Cardiac muscle cell (in vitro differentiated cells and primary cell): ENCODE measurements at regions not wholly inside any gene's neighbourhood (a gene's known extent, or its start where the extent isn't known, plus 50 kb on each side); places are given as distances from the start of the nearest gene placed in this dataset.
"Not testable (repeated sequence)": the region's sequence is repeated elsewhere in the genome, so short reads cannot be mapped to it uniquely, and the experiment has no call there.

ENCODE experiments used
- DNase-seq, 2 donors: peaks; one replicate each; pipeline versions ENCODE4 v3.0.0 to v3.0.0-alpha.2; 2010 to 2017; ENCODE audit warnings: low read depth in 1 of 2, low spot score in 1 of 2
- H3K27ac ChIP-seq: fragments of 200-600 bp; sonication (generic); 2 replicates; pipeline ENCODE4 v1.5.1; 2016
- H3K27me3 ChIP-seq: fragments of 200-600 bp; sonication (generic); 2 replicates; pipeline ENCODE4 v1.6.0; 2016; ENCODE audit warnings: control low read depth
- H3K36me3 ChIP-seq: fragments of 200-600 bp; sonication (generic); 2 replicates; pipeline ENCODE4 v1.5.1; 2016; ENCODE audit warnings: control low read depth
- H3K4me1 ChIP-seq: fragments of 200-600 bp; sonication (generic); 2 replicates; pipeline ENCODE4 v1.8.1; 2017; ENCODE audit warnings: low read depth, mild to moderate bottlenecking, mixed run types
- H3K4me3 ChIP-seq: fragments of 200-600 bp; sonication (generic); 2 replicates; pipeline ENCODE4 v1.5.1; 2016; ENCODE audit warnings: mild to moderate bottlenecking
- H3K9me3 ChIP-seq: fragments of 200-600 bp; sonication (generic); 2 replicates; pipeline ENCODE4 v1.5.1; 2017; ENCODE audit warnings: low read depth, mild to moderate bottlenecking, control low read depth
- TF ChIP-seq, protein P1 (sequence below): IDR thresholded peaks from 2 replicates; pipeline ENCODE4 v1.5.1; 2012; ENCODE audit warnings: low read depth, mild to moderate bottlenecking, low read length

DNA sequence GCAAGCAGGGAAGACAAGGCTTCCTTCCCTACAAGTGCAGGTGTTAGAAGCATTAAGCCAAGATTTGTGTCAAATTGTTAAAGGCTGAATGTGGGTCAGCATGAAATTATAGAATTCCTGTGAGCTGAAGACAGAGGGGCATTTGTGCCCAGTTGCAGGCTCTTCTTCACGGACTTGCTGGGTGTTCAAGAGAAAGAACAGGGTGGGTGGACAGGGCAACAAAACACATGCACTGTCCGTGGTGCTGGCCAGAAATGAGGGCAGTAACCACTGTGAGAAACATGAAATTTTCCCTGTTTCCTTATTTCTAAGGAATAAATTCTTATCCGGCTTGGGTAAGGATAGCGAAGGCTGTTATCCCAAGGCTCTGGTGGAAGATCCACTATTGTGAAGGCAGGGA, 579.5 kb upstream of the HTR1E start:
- Histone ChIP-seq H3K9me3 (no peaks in the 10 kb centered on the region), H3K27ac (no peak overlapping the region), H3K36me3 (no peaks in the 10 kb centered on the region), H3K27me3 (no peaks in the 10 kb centered on the region), H3K4me3 (no peak overlapping the region), H3K4me1 (no peaks in the 10 kb centered on the region)
- peak in 1 of 2 donors; percentile 45 for DNase-seq
- TF ChIP-seq, protein P1, sequence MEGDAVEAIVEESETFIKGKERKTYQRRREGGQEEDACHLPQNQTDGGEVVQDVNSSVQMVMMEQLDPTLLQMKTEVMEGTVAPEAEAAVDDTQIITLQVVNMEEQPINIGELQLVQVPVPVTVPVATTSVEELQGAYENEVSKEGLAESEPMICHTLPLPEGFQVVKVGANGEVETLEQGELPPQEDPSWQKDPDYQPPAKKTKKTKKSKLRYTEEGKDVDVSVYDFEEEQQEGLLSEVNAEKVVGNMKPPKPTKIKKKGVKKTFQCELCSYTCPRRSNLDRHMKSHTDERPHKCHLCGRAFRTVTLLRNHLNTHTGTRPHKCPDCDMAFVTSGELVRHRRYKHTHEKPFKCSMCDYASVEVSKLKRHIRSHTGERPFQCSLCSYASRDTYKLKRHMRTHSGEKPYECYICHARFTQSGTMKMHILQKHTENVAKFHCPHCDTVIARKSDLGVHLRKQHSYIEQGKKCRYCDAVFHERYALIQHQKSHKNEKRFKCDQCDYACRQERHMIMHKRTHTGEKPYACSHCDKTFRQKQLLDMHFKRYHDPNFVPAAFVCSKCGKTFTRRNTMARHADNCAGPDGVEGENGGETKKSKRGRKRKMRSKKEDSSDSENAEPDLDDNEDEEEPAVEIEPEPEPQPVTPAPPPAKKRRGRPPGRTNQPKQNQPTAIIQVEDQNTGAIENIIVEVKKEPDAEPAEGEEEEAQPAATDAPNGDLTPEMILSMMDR: no peak

DNA sequence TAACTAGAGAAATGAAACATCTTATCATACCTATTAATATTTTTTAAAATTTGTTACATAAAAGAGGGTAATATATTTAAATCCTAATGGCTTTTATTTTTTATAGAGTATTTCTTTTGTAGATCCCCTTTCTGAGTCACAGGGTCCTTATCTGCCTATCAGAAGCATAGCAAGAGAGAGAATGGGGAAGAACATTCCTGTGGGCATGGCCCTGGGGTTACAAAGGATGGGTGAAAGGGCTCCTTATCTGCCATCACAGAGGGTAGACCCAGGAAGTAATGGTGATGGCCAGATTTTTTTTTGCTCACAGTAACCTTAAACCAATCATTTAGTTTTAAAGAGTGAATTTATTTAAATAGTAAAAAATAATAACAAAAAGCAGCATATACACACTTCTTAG, 582.1 kb upstream of the HTR1E start:
- no peak overlapping the region for H3K4me3 ChIP-seq
- H3K36me3 ChIP-seq: no peaks in the 10 kb centered on the region
- H3K4me1 ChIP-seq: no peaks in the 10 kb centered on the region
- TF ChIP-seq, protein P1: no peak
- no peak for DNase-seq
- no peaks in the 10 kb centered on the region for H3K9me3 ChIP-seq
- H3K27ac ChIP-seq: no peak overlapping the region
- no peaks in the 10 kb centered on the region for H3K27me3 ChIP-seq

DNA sequence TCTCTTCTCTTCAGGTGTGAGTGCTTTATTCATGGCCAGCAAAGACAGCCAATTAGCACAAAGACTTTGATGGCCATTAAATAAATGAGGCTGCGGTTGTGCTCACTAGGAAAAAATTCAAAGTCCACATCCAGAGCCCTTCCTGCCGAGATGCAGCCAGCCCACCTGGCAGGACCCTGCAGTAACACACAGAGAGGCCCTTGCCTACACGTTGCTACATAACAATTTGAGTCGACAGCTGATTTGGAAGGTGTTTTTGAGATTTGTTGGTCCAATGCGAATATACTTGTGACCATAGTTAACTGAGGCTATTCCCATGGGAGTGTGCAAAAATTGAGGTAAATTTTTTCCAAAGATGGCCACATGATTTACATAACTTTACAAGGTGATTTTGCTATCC, 605.4 kb upstream of the HTR1E start:
- no peaks in the 10 kb centered on the region for H3K4me1 ChIP-seq
- H3K9me3 ChIP-seq: no peaks in the 10 kb centered on the region
- DNase-seq: no peak
- no peak overlapping the region for H3K27ac ChIP-seq
- TF ChIP-seq, protein P1: no peak
- no peak overlapping the region for H3K4me3 ChIP-seq
- H3K27me3 ChIP-seq: no peaks in the 10 kb centered on the region
- H3K36me3 ChIP-seq: no peaks in the 10 kb centered on the region

DNA sequence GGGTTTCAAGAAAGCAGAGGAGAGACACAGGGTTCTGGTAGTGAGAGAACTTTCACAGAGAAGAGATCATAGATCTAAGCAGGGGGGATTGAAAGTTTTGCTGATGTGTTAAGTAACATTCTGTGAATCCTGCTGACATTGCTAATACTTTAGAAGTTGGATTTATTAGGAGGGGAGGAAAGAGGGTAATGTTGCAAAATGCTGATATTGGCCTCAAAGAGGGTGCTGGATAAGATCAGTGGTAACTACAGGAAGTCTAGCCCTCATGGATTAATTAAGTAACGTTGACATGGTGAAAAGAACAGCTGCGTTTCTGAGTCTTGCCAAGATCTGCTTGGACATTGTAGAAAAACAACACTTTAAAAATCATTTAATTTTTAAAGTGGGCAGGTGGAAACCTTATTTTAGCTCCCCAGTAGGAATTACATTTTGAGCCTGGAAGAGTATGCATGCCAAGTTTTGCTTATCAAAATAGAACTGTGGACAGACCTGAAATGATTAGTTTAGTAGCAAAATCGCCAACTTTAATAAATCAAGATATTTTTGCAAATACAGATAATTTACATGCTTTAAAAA, 606.0 kb upstream of the HTR1E start:
- no peak overlapping the region for H3K4me3 ChIP-seq
- H3K9me3 ChIP-seq: no peaks in the 10 kb centered on the region

DNA sequence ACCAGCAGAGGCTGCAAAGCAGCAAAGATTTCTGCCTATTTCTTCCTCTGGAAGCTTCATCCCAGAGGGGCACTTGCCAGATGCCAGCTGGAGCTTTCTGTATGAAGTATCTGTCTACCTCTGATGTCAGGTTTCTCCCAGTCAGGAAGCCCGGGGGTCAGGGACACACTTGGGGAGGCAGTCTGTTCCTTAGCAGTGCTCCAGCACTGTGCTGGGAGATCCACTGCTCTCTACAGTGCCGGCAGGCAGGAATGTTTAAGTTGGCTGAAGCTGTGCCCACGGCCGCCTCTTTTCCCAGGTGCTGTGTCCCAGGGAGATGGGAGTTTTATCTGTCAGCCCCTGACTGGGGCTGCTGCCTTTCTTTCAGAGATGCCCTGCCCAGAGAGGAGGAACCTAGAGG, 631.1 kb upstream of the HTR1E start:
- no peak for DNase-seq
- no peaks in the 10 kb centered on the region for H3K36me3 ChIP-seq
- H3K4me3 ChIP-seq: no peak overlapping the region
- TF ChIP-seq, protein P1: no peak
- H3K4me1 ChIP-seq: no peaks in the 10 kb centered on the region
- H3K27me3 ChIP-seq: no peaks in the 10 kb centered on the region
- no peak overlapping the region for H3K27ac ChIP-seq
- H3K9me3 ChIP-seq: no peaks in the 10 kb centered on the region

More for the DNA sequence above, 606.0 kb upstream of the HTR1E start:
- no peaks in the 10 kb centered on the region for H3K36me3 ChIP-seq
- no peaks in the 10 kb centered on the region for H3K27me3 ChIP-seq
- TF ChIP-seq, protein P1: no peak
- no peak for DNase-seq
- no peak overlapping the region for H3K27ac ChIP-seq
- no peaks in the 10 kb centered on the region for H3K4me1 ChIP-seq

DNA sequence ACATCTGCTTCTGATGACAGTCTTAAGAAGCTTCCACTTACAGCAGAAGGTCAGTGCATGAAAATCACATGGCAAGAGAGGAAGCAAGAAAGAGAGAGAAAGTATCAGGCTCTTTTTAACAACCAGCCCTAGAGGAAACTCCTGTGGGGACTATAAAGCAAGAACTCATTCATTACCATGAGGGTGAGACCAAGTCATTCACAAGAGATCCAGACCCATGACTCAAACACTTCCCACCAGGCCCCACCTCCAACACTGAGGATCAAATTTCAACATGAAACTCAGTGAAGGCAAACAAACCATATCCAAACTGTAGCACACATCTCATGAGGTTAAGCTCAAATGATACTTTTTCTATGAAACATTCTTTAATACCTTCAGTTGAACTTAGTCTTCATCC, 643.2 kb upstream of the SYNCRIP start:
- DNase-seq: no peak
- TF ChIP-seq, protein P1: no peak
- Histone ChIP-seq H3K36me3 (no peaks in the 10 kb centered on the region), H3K4me3 (no peak overlapping the region), H3K27me3 (no peaks in the 10 kb centered on the region), H3K4me1 (no peaks in the 10 kb centered on the region), H3K27ac (no peak overlapping the region), H3K9me3 (no peaks in the 10 kb centered on the region)

DNA sequence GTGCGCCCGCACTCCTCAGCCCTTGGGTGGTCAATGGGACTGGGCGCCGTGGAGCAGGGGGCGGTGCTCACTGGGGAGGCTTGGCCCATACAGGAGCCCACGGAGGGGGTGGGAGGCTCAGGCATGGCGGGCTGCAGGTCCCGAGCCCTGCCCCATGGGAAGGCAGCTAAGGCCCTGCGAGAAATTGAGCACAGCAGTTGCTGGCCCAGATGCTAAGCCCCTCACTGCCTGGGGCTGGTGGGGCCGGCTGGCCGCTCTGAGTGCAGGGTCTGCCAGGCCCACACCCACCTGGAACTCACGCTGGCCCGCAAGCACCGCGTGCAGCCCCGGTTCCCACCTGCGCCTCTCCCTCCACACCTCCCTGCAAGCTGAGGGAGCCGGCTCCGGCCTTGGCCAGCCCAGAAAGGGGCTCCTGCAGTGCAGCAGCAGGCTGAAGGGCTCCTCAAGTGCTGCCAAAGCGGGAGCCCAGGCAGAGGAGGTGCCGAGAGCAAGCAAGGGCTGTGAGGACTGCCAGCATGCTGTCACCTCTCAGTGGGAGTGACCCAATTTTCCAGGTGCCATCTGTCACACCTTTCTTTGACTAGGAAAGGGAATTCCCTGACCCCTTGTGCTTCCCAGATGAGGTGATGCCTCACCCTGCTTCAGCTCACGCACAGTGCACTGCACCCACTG, 642.3 kb upstream of the SYNCRIP start:
- not testable (repeated sequence) for H3K27ac ChIP-seq, H3K36me3 ChIP-seq, DNase-seq, H3K9me3 ChIP-seq, H3K27me3 ChIP-seq, H3K4me1 ChIP-seq, H3K4me3 ChIP-seq

DNA sequence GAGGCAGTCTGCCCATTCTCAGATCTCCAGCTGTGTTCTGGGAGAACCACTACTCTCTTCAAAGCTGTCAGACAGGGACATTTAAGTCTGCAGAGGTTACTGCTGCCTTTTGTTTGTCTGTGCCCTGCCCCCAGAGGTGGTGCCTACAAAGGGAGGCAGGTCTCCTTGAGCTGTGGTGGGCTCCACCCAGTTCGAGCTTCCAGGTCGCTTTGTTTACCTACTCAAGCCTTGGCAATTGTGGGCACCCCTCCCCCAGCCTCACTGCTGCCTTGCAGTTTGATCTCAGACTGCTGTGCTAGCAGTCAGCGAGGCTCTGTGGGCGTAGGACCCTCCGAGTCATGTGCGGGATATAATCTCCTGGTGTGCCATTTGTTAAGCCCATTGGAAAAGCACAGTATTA, 640.9 kb upstream of the SYNCRIP start:
- not testable (repeated sequence) for H3K36me3 ChIP-seq, H3K4me1 ChIP-seq, H3K4me3 ChIP-seq, DNase-seq, H3K9me3 ChIP-seq, H3K27ac ChIP-seq, H3K27me3 ChIP-seq
